ENCODE measurements at regions not wholly inside any gene's neighbourhood (a gene's known extent, or its start where the extent isn't known, plus 50 kb on each side); places are given as distances from the start of the nearest gene placed in this dataset.

DNA sequence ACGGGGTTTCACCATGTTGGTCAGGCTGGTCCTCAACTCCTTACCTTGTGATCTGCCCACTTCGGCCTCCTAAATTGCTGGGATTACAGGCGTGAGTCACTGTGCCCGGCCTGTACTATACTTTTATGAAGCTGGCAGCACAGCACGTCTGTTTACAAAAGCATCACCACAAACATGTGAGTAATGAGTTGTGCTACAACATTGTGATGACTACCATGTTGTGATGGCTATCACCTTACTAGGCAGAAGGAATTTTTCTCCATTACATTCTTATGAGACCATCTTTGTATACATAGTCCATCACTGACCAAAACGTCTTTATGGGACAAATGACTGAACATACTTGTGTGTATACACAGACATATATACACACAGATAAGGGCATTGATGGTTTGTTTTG, 1019.0 kb downstream of the CDH18 start:
- Histone ChIP-seq H3K18ac (ENCODE audit: extremely low read depth, low read length) (no peak overlapping the region), H3K4me2 (ENCODE audit: insufficient read depth in 1 of 2, low read depth in 2 of 2, low read length in 2 of 2) (no peak overlapping the region), H3K23ac (ENCODE audit: insufficient read length) (no peak overlapping the region), H4K91ac (replicated peaks; ENCODE audit: insufficient read length, low read length) (no peak overlapping the region), H4K20me1 (replicated peaks in 1 of 2; ENCODE audit: control insufficient read depth in 1 of 2, insufficient read depth in 2 of 2, low read length in 2 of 2) (no peaks in the 10 kb centered on the region), H3K56ac (replicated peaks; ENCODE audit: insufficient read length, low read depth, low read length) (no peak overlapping the region), H3K4ac (replicated peaks; ENCODE audit: insufficient read length, low read depth, low read length) (no peak overlapping the region), H3K79me2 (ENCODE audit: control insufficient read depth in 1 of 2, insufficient read depth in 2 of 2, low read length in 2 of 2) (no peaks in the 10 kb centered on the region), H2BK120ac (replicated peaks; ENCODE audit: low read depth, low read length) (no peak overlapping the region), H3K27ac (ENCODE audit: low read depth, low read length) (no peak overlapping the region), H2AFZ (ENCODE audit: low read length) (no peak overlapping the region), H2AK5ac (ENCODE audit: low read depth, low read length) (no peak overlapping the region), H3K9me3 (ENCODE audit: insufficient read depth in 2 of 2, low read depth in 1 of 2, low read length in 1 of 2) (no peaks in the 10 kb centered on the region), H3K36me3 (ENCODE audit: control insufficient read depth in 2 of 4, insufficient read depth in 4 of 4, low read length in 3 of 4) (no peaks in the 10 kb centered on the region), H2BK12ac (ENCODE audit: low read depth, low read length) (no peak overlapping the region), H3K79me1 (ENCODE audit: low read depth, low read length) (no peaks in the 10 kb centered on the region), H3K27me3 (replicated peaks in 1 of 4; ENCODE audit: control insufficient read depth in 3 of 4, extremely low read depth in 1 of 4, insufficient read depth in 3 of 4, low read length in 3 of 4) (no peaks in the 10 kb centered on the region), H2BK5ac (ENCODE audit: low read depth, low read length) (no peak overlapping the region), H3K9ac (replicated peaks in 1 of 4; ENCODE audit: extremely low read depth in 1 of 4, low read depth in 3 of 4, low read length in 3 of 4) (no peak overlapping the region), H3K23me2 (ENCODE audit: low read depth, low read length) (no peaks in the 10 kb centered on the region), H3K4me3 (ENCODE audit: extremely low read depth in 1 of 4, insufficient read depth in 2 of 4, low read depth in 3 of 4, low read length in 4 of 4) (no peak overlapping the region), H3K14ac (ENCODE audit: insufficient read length) (no peak overlapping the region), H2BK20ac (ENCODE audit: low read length) (no peak overlapping the region), H4K8ac (ENCODE audit: extremely low read depth, insufficient read depth, low read length) (no peak overlapping the region), H4K5ac (ENCODE audit: insufficient read length, low read depth, low read length) (no peak overlapping the region), H2BK15ac (ENCODE audit: low read length) (no peak overlapping the region), H3K4me1 (replicated peaks in 1 of 4; ENCODE audit: control insufficient read depth in 3 of 4, insufficient read depth in 4 of 4, low read length in 3 of 4) (no peaks in the 10 kb centered on the region; a peak in 1 of 7 replicates)
- CTCF ChIA-PET (ENCODE audit: partially characterized antibody): no interaction called here
- POLR2A ChIA-PET (ENCODE audit: partially characterized antibody): no interaction called here
- no peak for FAIRE-seq
- no peak for TF ChIP-seq SP1 (IDR thresholded peaks at IDR 0.05; ENCODE audit: low read depth, low read length)
- TF ChIP-seq YY1 (IDR thresholded peaks at IDR 0.05; ENCODE audit: low read depth, low read length): no peak
- TF ChIP-seq SIRT6 (IDR thresholded peaks at IDR 0.05; ENCODE audit: low read length): no peak
- TF ChIP-seq SUZ12 (IDR thresholded peaks at IDR 0.05; ENCODE audit: low read length): no peak
- TF ChIP-seq RXRA (IDR thresholded peaks at IDR 0.05; ENCODE audit: insufficient read depth, low read depth, low read length): no peak
- no peak for TF ChIP-seq SP4 (IDR thresholded peaks at IDR 0.05; ENCODE audit: low read length)
- no peak for TF ChIP-seq FOSL1 (IDR thresholded peaks at IDR 0.05; ENCODE audit: insufficient read depth, low read depth, low read length)
- no peak for TF ChIP-seq POU5F1 (IDR thresholded peaks at IDR 0.05; ENCODE audit: low read depth, low read length)
- TF ChIP-seq KDM1A (IDR thresholded peaks at IDR 0.05; ENCODE audit: borderline replicate concordance, low read length): no peak
- no peak for TF ChIP-seq RBBP5 (IDR thresholded peaks at IDR 0.05; ENCODE audit: borderline replicate concordance, low read depth, low read length)
- no peak for TF ChIP-seq ZNF274 (IDR thresholded peaks at IDR 0.05; ENCODE audit: borderline replicate concordance, extremely low read depth, low read length)
- no peak for TF ChIP-seq EGR1 (IDR thresholded peaks at IDR 0.05; ENCODE audit: borderline replicate concordance, low read depth, low read length)
- no peak for TF ChIP-seq HDAC6 (IDR thresholded peaks at IDR 0.05; ENCODE audit: low read depth, low read length)
- DNase-seq (ENCODE audit: low read depth in 1 of 2, low spot score in 2 of 2): no peak
- 83% methylated on average over 6 of the region's 6 CpGs; no CpG with 5 or more reads in 1 of the 2 experiments for WGBS, 2 experiments (ENCODE audit: extremely low coverage in 1 of 2, insufficient coverage in 1 of 2, insufficient read length in 1 of 2, insufficient replicate concordance in 2 of 2, low coverage in 1 of 2, low lambda C conversion rate in 2 of 2, missing lambda C conversion rate in 1 of 2)

Measured in H1 (cell line).